Femur (tissue), 1 donor: ENCODE measurements at regions not wholly inside any gene's neighbourhood (a gene's known extent, or its start where the extent isn't known, plus 50 kb on each side); places are given as distances from the start of the nearest gene placed in this dataset.
A peak's percentile ranks its signal among the peaks of the same experiment; 100 is the strongest.

ENCODE experiments used
- DNase-seq: peaks from one replicate; pipeline ENCODE4 v3.0.0-alpha.2; 2017

GRCh38 chr19:34120846-34121639 is 51.3 kb upstream of the LSM14A start:
- DNase-seq: peak; percentile 29
